NCI-H187 (cell line): ENCODE measurements at regions not wholly inside any gene's neighbourhood (a gene's known extent, or its start where the extent isn't known, plus 50 kb on each side); places are given as distances from the start of the nearest gene placed in this dataset.
A peak's percentile ranks its signal among the peaks of the same experiment; 100 is the strongest.
"Not testable (repeated sequence)": the region's sequence is repeated elsewhere in the genome, so short reads cannot be mapped to it uniquely, and the experiment has no call there.

Experiments
- DNase-seq, 2 experiments: peaks; one replicate each; lab custom pipeline; 2025; lab: John Stamatoyannopoulos, UW

- DNase-seq: no peak
These were observed 363.3 kb downstream of the TYW1 start for GRCh38 chr7:67359900-67360299.

GRCh38 chr7:67361150-67361549, 364.5 kb downstream of the TYW1 start:
- no peak for DNase-seq

DNA sequence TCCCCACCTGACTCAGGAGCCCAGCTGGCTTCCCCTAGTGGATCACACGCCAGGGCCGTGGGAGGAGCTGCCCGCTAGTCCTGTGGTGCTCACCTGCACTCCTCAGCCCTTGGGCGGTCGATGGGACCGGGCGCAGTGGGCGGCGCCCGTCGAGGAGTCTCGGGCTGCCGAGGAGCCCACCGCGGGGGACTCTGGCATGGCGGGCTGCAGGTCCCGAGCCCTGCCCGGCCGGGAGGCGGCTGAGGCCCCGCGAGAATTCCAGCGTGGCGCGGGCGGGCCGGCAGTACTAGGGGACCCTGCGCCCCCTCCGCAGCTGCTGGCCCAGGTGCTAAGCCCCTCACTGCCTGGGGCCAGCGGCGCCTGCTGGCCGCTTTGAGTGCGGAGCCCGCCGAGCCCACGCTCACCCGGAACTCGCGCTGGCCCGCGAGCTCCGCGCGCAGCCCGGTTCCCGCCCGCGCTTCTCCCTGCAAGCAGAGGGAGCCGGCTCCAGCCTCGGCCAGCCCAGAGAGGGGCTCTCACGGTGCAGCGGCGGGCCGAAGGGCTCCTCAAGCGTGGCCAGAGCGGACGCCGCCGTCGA, 367.9 kb downstream of the TYW1 start:
- no peak for DNase-seq

GRCh38 chr7:67371429-67372305, 375.0 kb downstream of the TYW1 start:
- DNase-seq: peak; percentile 60 to 70

- not testable (repeated sequence) for DNase-seq
These were observed 376.8 kb downstream of the TYW1 start for GRCh38 chr7:67373389-67373788.

DNA sequence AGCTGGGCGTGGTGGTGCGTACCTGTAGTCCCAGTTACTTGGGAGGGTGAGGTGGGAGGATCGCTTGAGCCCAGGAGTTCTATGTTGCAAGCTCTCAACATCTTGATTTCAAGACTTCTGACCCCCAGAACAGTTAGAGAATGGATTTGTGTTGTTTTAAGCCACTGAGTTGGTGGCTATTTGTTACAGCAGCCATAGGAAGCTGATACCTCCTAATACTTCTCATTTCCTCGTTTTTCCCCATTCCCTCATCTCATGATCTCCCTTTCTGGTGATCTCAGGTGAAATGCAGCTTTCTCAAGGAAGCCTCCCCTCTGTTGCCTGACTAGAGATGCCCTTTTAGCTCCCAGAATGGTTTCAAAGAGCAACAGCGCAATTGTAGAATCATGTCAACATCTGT, 378.8 kb downstream of the TYW1 start:
- DNase-seq: no peak

- peak; percentile 57 to 73 for DNase-seq
These were observed 381.6 kb downstream of the TYW1 start for GRCh38 chr7:67377939-67378862.

GRCh38 chr7:67380326-67380725, 383.7 kb downstream of the TYW1 start:
- DNase-seq: no peak

DNA sequence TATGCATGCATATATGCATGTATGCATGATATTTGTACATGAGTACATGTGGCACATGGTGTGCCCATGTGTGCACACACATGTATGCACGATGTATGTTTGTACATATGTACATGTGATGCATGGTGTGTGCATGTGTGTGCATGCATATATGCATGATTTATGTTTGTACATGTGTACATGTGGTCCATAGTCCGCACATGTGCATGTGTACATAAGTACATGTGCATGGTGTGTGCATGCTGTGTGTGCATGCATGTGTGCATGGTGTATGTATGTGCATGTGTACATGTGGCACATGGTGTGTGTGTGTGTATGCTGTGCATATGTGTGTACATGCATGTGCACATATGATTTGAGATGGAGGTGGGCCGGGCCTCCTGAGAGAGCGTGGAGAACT, 384.2 kb downstream of the TYW1 start:
- DNase-seq: no peak

- no peak for DNase-seq
These were observed 391.2 kb downstream of the TYW1 start for GRCh38 chr7:67387851-67388250.

DNA sequence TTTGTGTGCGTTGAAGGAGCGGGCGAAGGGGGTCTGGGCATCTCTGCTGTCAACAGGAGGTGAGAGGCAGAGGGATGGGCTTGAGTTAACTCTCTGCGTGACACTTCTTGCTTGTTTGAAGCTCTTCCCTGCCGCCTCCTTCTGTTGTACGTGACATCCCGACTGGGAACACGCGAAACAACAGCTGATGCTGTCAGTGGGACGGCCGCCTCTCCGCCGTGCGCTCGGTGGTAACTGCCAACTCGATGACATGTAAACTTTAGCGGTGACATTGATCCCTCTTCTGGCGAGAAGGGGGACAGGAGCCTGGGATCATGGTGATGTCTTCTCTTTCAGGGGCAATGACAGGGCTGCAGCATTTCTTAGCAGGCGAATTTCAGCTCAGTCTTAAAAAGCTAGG, 394.5 kb downstream of the TYW1 start:
- DNase-seq: no peak

GRCh38 chr7:67392596-67393438, 396.2 kb downstream of the TYW1 start:
- DNase-seq: no peak

DNA sequence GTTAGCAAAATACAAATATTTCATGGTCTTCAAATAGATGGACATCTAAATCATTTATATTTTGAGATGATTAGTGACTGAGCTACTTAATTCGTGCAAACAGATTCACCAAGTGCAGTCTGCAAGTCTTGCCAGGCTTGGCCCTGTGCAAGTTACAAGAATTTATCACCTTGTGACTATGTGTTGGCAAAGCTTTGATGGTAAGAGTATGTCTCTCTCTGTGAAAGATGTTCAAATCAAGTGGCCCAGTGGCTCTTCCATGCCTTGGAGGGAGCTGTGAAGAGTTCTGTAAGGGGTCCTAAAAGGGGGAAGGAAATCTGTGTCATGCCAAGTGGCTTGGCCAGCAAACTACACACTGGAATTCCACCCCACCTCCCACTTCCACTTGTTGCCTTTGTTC, 397.3 kb downstream of the TYW1 start:
- no peak for DNase-seq

DNA sequence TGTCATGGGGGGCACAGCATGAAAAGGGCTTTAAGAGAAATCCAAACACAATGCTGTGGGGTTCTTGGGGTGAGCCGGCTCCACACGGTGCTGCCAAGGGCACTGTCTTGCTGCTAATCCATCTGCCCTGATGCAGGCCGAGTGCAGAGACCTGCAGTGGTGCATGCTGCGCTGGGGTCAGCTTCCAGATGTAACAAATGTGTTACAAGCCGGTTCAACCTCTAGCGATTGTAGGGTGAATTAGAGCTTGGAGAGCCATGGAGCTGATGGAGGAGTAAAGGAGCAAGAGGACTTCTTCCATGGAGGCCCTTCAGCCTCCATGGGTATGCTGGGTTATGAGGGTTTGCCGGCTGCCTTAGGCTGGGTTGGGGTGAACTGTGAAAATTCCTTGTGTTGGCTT, 402.3 kb downstream of the TYW1 start:
- no peak for DNase-seq

- no peak for DNase-seq
These were observed 404.9 kb downstream of the TYW1 start for GRCh38 chr7:67401492-67401891.

DNA sequence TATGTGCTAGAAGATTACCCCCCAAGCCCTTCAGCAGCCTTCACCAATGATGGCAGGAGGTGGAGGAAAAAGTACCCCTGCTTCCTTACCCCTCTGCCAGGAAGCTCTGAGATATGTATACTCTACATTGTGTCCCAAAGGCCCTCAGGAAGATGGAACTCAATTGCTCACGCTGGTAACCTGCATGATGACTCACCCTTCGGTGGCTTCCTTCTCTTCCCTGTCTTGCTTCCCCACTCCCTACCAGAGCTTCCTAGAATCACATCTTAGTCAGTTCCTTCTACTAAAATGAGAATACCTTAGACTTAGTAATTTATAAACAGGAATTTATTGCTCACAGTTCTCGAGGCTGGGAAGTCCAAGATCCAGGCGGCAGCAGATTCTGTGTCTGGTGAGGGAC, 405.6 kb downstream of the TYW1 start:
- no peak for DNase-seq

- DNase-seq: peak; percentile 8 to 36
These were observed 410.3 kb downstream of the TYW1 start for GRCh38 chr7:67406976-67407375.

DNA sequence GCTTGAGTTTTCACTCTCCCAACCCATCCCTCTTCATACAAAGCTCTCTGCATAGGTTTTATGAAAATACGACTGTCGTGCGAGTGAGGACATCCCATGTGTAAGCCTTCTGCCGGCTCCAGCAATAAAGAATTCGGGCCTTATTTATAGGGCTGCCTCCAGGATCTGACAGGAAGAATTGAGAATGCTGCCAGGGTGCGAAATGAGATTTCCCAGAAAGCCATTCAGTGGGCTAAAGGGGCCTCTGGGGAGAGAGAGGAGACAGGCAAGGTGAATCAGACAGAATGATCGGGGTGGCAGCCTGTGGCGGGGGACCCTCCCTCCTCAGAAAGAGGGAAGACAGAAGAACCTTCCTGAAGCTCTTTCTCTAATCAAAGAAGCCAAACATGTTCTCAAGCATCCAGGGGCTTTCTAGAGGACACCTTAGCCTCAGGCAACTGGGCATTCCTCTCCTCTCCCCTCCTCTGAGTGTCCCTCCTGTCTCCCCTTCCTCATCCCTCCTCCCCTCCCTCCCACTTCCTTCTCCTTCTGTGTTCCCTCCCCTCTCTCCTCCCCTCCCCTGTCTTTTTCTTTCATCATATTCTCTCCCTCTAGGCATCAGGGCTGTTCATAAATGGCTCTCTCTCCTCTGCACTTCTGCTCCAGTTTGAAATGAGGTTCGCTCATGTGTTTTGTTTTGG, 410.9 kb downstream of the TYW1 start:
- DNase-seq: no peak

DNA sequence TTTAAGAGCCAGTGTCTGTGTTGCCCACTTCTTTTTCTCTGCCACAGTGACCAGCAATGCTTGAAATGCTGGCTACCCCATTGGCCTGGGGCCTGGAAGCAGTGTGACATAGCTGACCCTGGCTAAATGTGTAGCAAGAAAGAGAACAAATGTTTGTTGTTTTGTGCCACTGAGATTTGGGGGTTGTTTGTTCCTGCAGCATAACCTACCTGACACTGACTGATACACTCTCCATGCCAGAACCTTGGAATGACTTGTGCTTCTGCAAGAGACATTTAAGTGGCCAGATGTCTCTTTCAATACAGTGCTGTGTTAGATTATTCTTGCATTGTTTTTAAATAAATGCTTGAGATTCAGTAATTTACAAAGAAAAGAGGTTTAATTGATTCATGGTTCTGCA, 411.5 kb downstream of the TYW1 start:
- no peak for DNase-seq

DNA sequence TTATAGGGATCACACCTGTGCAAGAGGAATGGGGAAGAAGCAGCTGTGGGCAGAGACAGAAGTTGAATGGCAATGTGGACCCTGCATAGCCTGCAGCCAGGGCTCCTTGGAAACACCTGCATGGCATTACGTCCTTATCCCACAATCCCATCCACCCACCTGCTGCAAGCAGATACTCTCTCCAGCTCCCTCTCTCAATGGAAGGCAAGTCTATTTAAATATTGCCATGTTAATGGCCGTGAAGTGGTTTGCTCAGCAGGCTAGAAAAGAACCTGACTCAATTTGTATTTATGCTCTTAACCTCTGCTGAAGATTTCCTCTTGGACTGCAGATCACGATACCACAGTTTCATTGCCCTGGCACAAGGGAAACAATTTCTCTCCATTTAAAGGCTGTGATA, 417.0 kb downstream of the TYW1 start:
- peak; percentile 82 to 93 for DNase-seq

GRCh38 chr7:67414858-67415257, 418.2 kb downstream of the TYW1 start:
- DNase-seq: no peak
